ENCODE measurements at regions not wholly inside any gene's neighbourhood (a gene's known extent, or its start where the extent isn't known, plus 50 kb on each side); places are given as distances from the start of the nearest gene placed in this dataset.

- DNase-seq (ENCODE audit: low read depth, low spot score), result no peak
These were observed 480.1 kb upstream of the MPDZ start for GRCh38 chr9:13759551-13759950.

- no peak for DNase-seq (ENCODE audit: low read depth, low spot score)
These were observed 479.4 kb upstream of the MPDZ start for GRCh38 chr9:13758936-13759335.

- no peak for DNase-seq (ENCODE audit: low read depth, low spot score)
These were observed 477.5 kb upstream of the MPDZ start for GRCh38 chr9:13756943-13757342.

- DNase-seq (ENCODE audit: low read depth, low spot score), result no peak
These were observed 476.1 kb upstream of the MPDZ start for GRCh38 chr9:13755551-13755950.

GRCh38 chr9:13750639-13751038 is 471.1 kb upstream of the MPDZ start:
- DNase-seq (ENCODE audit: low read depth, low spot score), result no peak

GRCh38 chr9:13750061-13750460 is 470.6 kb upstream of the MPDZ start:
- DNase-seq (ENCODE audit: low read depth, low spot score), result no peak

GRCh38 chr9:13746876-13747275 is 467.4 kb upstream of the MPDZ start:
- no peak for DNase-seq (ENCODE audit: low read depth, low spot score)

GRCh38 chr9:13744261-13744901 is 464.9 kb upstream of the MPDZ start:
- peak; percentile 38 for DNase-seq (ENCODE audit: low read depth, low spot score)

GRCh38 chr9:13737885-13738284 is 458.4 kb upstream of the MPDZ start:
- no peak for DNase-seq (ENCODE audit: low read depth, low spot score)

- no peak for DNase-seq (ENCODE audit: low read depth, low spot score)
These were observed 455.7 kb upstream of the MPDZ start for GRCh38 chr9:13735181-13735580.

- DNase-seq (ENCODE audit: low read depth, low spot score), result no peak
These were observed 455.1 kb upstream of the MPDZ start for GRCh38 chr9:13734601-13735000.

- no peak for DNase-seq (ENCODE audit: low read depth, low spot score)
These were observed 452.8 kb upstream of the MPDZ start for GRCh38 chr9:13732290-13732689.

- no peak for DNase-seq (ENCODE audit: low read depth, low spot score)
These were observed 452.1 kb upstream of the MPDZ start for GRCh38 chr9:13731637-13732036.

GRCh38 chr9:13729955-13730354 is 450.5 kb upstream of the MPDZ start:
- no peak for DNase-seq (ENCODE audit: low read depth, low spot score)

- no peak for DNase-seq (ENCODE audit: low read depth, low spot score)
These were observed 449.7 kb upstream of the MPDZ start for GRCh38 chr9:13728917-13729811.

GRCh38 chr9:13728131-13728530 is 448.6 kb upstream of the MPDZ start:
- DNase-seq (ENCODE audit: low read depth, low spot score), result no peak

- DNase-seq (ENCODE audit: low read depth, low spot score), result no peak
These were observed 447.3 kb upstream of the MPDZ start for GRCh38 chr9:13726746-13727145.

- no peak for DNase-seq (ENCODE audit: low read depth, low spot score)
These were observed 446.0 kb upstream of the MPDZ start for GRCh38 chr9:13725516-13725915.

GRCh38 chr9:13721481-13722235 is 442.2 kb upstream of the MPDZ start:
- DNase-seq (ENCODE audit: low read depth, low spot score), result no peak

- DNase-seq (ENCODE audit: low read depth, low spot score), result no peak
These were observed 440.6 kb upstream of the MPDZ start for GRCh38 chr9:13719981-13720676.

GRCh38 chr9:13719446-13719845 is 440.0 kb upstream of the MPDZ start:
- no peak for DNase-seq (ENCODE audit: low read depth, low spot score)

- no peak for DNase-seq (ENCODE audit: low read depth, low spot score)
These were observed 439.0 kb upstream of the MPDZ start for GRCh38 chr9:13718539-13718938.
